Ectodermal cell (in vitro differentiated cells): ENCODE measurements at regions not wholly inside any gene's neighbourhood (a gene's known extent, or its start where the extent isn't known, plus 50 kb on each side); places are given as distances from the start of the nearest gene placed in this dataset.

ENCODE experiments used
- H3K27ac ChIP-seq: 2 replicates; pipeline ENCODE4 v1.7.0; 2013; ENCODE audit warnings: mild to moderate bottlenecking, low read depth, low read length; ENCODE audit not compliant: insufficient read depth, poor library complexity, severe bottlenecking
- H3K27me3 ChIP-seq: 2 replicates; pipeline ENCODE4 v1.7.0; 2013; ENCODE audit warnings: mild to moderate bottlenecking, low read length; ENCODE audit not compliant: insufficient read depth, control insufficient read depth, poor library complexity, severe bottlenecking
- H3K36me3 ChIP-seq: one replicate; pipeline ENCODE4 v1.7.0; 2013; ENCODE audit warnings: low read length; ENCODE audit not compliant: control insufficient read depth, insufficient read depth
- H3K4me1 ChIP-seq: one replicate; pipeline ENCODE4 v1.7.0; 2013; ENCODE audit warnings: low read length; ENCODE audit not compliant: control insufficient read depth, insufficient read depth
- H3K4me3 ChIP-seq: 2 replicates; pipeline ENCODE4 v1.7.0; 2013; ENCODE audit warnings: low read depth, low read length, control low read depth; ENCODE audit not compliant: insufficient read depth
- H3K9me3 ChIP-seq: 2 replicates; pipeline ENCODE4 v1.7.0; 2013; ENCODE audit warnings: mild to moderate bottlenecking, low read length, moderate library complexity; ENCODE audit not compliant: control insufficient read depth
- WGBS, 2 experiments: methylation state at CpG; one replicate each; pipeline ENCODE4 v1.1.7; 2013; ENCODE audit warnings: missing lambda C conversion rate in 2 of 2; 5-methylcytosine and 5-hydroxymethylcytosine counted together

- Histone ChIP-seq H3K27ac (no peak overlapping the region), H3K4me1 (no peaks in the 10 kb centered on the region), H3K9me3 (no peaks in the 10 kb centered on the region), H3K27me3 (no peaks in the 10 kb centered on the region), H3K36me3 (no peaks in the 10 kb centered on the region), H3K4me3 (no peak overlapping the region)
- 94 to 98% methylated on average over 5 to 6 of the region's 6 CpGs for WGBS, 2 experiments
These were observed 480.4 kb upstream of the SGCG start for GRCh38 chr13:22700246-22700887.

GRCh38 chr13:22703601-22704209, 477.1 kb upstream of the SGCG start:
- WGBS, 2 experiments = 82 to 83% methylated on average over 9 of the region's 9 CpGs
- Histone ChIP-seq H3K9me3 (no peaks in the 10 kb centered on the region), H3K4me3 (no peak overlapping the region)

GRCh38 chr13:22707946-22708345, 472.8 kb upstream of the SGCG start:
- Histone ChIP-seq H3K4me1 (no peaks in the 10 kb centered on the region), H3K27me3 (no peaks in the 10 kb centered on the region), H3K27ac (no peak overlapping the region), H3K36me3 (no peaks in the 10 kb centered on the region), H3K9me3 (no peaks in the 10 kb centered on the region), H3K4me3 (no peak overlapping the region)
- 98 to 99% methylated on average over 5 of the region's 5 CpGs for WGBS, 2 experiments

More at GRCh38 chr13:22703601-22704209, 477.1 kb upstream of the SGCG start:
- no peaks in the 10 kb centered on the region for H3K27me3 ChIP-seq
- no peak overlapping the region for H3K27ac ChIP-seq
- H3K4me1 ChIP-seq = no peaks in the 10 kb centered on the region
- no peaks in the 10 kb centered on the region for H3K36me3 ChIP-seq

- H3K36me3 ChIP-seq = no peaks in the 10 kb centered on the region
These were observed 463.7 kb upstream of the SGCG start for GRCh38 chr13:22717036-22717435.

GRCh38 chr13:22726726-22727125, 454.1 kb upstream of the SGCG start:
- Histone ChIP-seq H3K9me3 (no peaks in the 10 kb centered on the region), H3K27ac (no peak overlapping the region), H3K4me1 (no peaks in the 10 kb centered on the region), H3K27me3 (no peaks in the 10 kb centered on the region), H3K36me3 (no peaks in the 10 kb centered on the region), H3K4me3 (no peak overlapping the region)
- WGBS, 2 experiments = 92 to 96% methylated on average over 6 of the region's 6 CpGs

More at GRCh38 chr13:22717036-22717435, 463.7 kb upstream of the SGCG start:
- H3K9me3 ChIP-seq = no peaks in the 10 kb centered on the region
- H3K27ac ChIP-seq = no peak overlapping the region
- H3K4me1 ChIP-seq = no peaks in the 10 kb centered on the region
- H3K4me3 ChIP-seq = no peak overlapping the region
- 64 to 74% methylated on average over 6 to 7 of the region's 7 CpGs for WGBS, 2 experiments
- no peaks in the 10 kb centered on the region for H3K27me3 ChIP-seq

- Histone ChIP-seq H3K27me3 (no peaks in the 10 kb centered on the region), H3K9me3 (no peaks in the 10 kb centered on the region), H3K27ac (no peak overlapping the region), H3K4me3 (no peak overlapping the region), H3K4me1 (no peaks in the 10 kb centered on the region), H3K36me3 (no peaks in the 10 kb centered on the region)
- 91 to 92% methylated on average over 24 of the region's 24 CpGs for WGBS, 2 experiments
These were observed 445.5 kb upstream of the SGCG start for GRCh38 chr13:22735011-22735995.

- H3K36me3 ChIP-seq = no peaks in the 10 kb centered on the region
- H3K4me3 ChIP-seq = no peak overlapping the region
- no peaks in the 10 kb centered on the region for H3K9me3 ChIP-seq
- no peaks in the 10 kb centered on the region for H3K27me3 ChIP-seq
- H3K4me1 ChIP-seq = no peaks in the 10 kb centered on the region
- H3K27ac ChIP-seq = no peak overlapping the region
- 92 to 94% methylated on average over 28 of the region's 28 CpGs for whole genome bisulfite sequencing, 2 experiments
These were observed 444.6 kb upstream of the SGCG start for GRCh38 chr13:22736084-22736767.

- Histone ChIP-seq H3K9me3 (no peaks in the 10 kb centered on the region), H3K27ac (no peak overlapping the region), H3K4me3 (no peak overlapping the region), H3K4me1 (no peaks in the 10 kb centered on the region), H3K36me3 (no peaks in the 10 kb centered on the region), H3K27me3 (no peaks in the 10 kb centered on the region)
- 83 to 90% methylated on average over 1 to 2 of the region's 2 CpGs for WGBS, 2 experiments
These were observed 444.0 kb upstream of the SGCG start for GRCh38 chr13:22736768-22737092.

GRCh38 chr13:22738357-22738756, 442.4 kb upstream of the SGCG start:
- no peaks in the 10 kb centered on the region for H3K36me3 ChIP-seq
- H3K9me3 ChIP-seq = no peaks in the 10 kb centered on the region
- H3K27me3 ChIP-seq = no peaks in the 10 kb centered on the region
- no peak overlapping the region for H3K4me3 ChIP-seq
- no peak overlapping the region for H3K27ac ChIP-seq
- 88 to 93% methylated on average over 3 of the region's 3 CpGs for WGBS, 2 experiments
- no peaks in the 10 kb centered on the region for H3K4me1 ChIP-seq

- H3K27ac ChIP-seq = no peak overlapping the region
- no peaks in the 10 kb centered on the region for H3K4me1 ChIP-seq
- WGBS, 2 experiments = 31 to 43% methylated on average over 2 to 3 of the region's 3 CpGs
- no peaks in the 10 kb centered on the region for H3K9me3 ChIP-seq
- no peak overlapping the region for H3K4me3 ChIP-seq
- no peaks in the 10 kb centered on the region for H3K27me3 ChIP-seq
- H3K36me3 ChIP-seq = no peaks in the 10 kb centered on the region
These were observed 440.5 kb upstream of the SGCG start for GRCh38 chr13:22740264-22740663.
